ENCODE measurements at regions not wholly inside any gene's neighbourhood (a gene's known extent, or its start where the extent isn't known, plus 50 kb on each side); places are given as distances from the start of the nearest gene placed in this dataset.

DNA sequence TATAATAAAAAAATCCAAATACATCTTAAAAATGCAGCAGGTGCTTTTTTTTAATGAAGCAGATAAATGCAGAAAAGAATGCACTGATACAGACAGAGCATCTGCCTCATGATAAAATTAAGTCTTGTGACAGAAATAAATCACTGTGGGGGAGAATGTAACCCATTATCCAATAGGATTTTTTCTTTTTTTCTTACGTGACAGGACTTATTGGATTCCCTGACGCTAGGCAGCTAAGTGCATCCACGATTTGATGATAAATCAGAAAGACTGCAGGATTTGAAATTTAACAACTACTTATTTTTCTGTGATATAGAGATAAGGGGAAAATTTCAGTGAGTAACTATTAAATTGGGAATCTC, 110.6 kb upstream of the PPARGC1A start:
- Histone ChIP-seq H3K36me3 (replicated peaks in 1 of 2) (no peaks in the 10 kb centered on the region), H3K27ac (no peak overlapping the region), H3K9me3 (replicated peaks in 1 of 3) (no peaks in the 10 kb centered on the region), H3K27me3 (no peaks in the 10 kb centered on the region), H3K4me1 (replicated peaks in 1 of 2) (no peaks in the 10 kb centered on the region), H3K4me3 (no peak overlapping the region)
- 46 to 60% (median 50%) methylated on average over 3 of the region's 3 CpGs for WGBS, 4 donors
- no peak for DNase-seq
- no peak for TF ChIP-seq POLR2A (IDR thresholded peaks at IDR 0.05)
- TF ChIP-seq, protein P1, sequence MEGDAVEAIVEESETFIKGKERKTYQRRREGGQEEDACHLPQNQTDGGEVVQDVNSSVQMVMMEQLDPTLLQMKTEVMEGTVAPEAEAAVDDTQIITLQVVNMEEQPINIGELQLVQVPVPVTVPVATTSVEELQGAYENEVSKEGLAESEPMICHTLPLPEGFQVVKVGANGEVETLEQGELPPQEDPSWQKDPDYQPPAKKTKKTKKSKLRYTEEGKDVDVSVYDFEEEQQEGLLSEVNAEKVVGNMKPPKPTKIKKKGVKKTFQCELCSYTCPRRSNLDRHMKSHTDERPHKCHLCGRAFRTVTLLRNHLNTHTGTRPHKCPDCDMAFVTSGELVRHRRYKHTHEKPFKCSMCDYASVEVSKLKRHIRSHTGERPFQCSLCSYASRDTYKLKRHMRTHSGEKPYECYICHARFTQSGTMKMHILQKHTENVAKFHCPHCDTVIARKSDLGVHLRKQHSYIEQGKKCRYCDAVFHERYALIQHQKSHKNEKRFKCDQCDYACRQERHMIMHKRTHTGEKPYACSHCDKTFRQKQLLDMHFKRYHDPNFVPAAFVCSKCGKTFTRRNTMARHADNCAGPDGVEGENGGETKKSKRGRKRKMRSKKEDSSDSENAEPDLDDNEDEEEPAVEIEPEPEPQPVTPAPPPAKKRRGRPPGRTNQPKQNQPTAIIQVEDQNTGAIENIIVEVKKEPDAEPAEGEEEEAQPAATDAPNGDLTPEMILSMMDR (IDR thresholded peaks at IDR 0.05) = no peak
- intact Hi-C loops (cut with DNase I) = no loop called here

DNA sequence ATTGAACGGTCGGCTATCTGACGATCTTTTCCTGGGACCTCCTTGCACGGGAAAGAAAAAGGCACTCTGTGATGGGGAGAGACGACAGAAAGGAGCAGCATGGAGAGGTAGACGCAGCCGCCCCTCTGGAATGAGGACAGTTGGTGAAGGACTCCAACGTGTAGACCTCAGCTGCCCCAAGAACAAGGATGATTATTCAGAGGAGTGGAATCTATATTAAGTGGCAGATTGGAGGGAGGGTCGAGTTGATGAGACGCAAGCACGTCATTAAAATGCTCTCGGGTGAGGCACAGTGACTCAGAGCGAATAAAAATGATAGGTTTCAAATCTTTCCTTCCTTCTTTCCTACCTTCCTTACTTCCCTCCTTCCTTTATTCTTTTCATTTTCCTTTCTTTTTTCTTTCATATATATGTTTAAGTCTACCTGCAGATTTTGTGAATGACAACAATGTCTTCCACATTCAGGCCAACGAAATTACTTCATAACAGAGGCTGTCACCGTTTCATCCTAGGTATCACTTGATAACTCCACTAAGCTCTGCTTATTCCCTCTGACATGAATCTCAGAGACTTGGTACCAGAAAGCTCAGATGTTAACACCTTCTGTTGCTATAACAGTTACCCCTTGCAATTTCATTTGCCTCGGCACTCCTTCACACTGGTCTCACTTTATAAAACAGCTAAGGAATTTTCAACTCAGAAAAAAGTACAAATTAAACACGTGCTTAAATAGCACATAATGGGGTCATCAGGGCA, 110.0 kb upstream of the PPARGC1A start:
- H3K27ac ChIP-seq = no peak overlapping the region
- 72 to 81% (median 78%) methylated on average over 17 of the region's 17 CpGs for WGBS, 4 donors
- TF ChIP-seq, protein P1 (IDR thresholded peaks at IDR 0.05) = no peak
- no peak for TF ChIP-seq POLR2A (IDR thresholded peaks at IDR 0.05)
- intact Hi-C loops (cut with DNase I) = no loop called here
- H3K9me3 ChIP-seq (replicated peaks in 1 of 3) = no peaks in the 10 kb centered on the region
- no peak overlapping the region for H3K4me3 ChIP-seq
- no peaks in the 10 kb centered on the region for H3K27me3 ChIP-seq
- no peaks in the 10 kb centered on the region for H3K4me1 ChIP-seq (replicated peaks in 1 of 2)
- no peak for DNase-seq
- H3K36me3 ChIP-seq (replicated peaks in 1 of 2) = no peaks in the 10 kb centered on the region

DNA sequence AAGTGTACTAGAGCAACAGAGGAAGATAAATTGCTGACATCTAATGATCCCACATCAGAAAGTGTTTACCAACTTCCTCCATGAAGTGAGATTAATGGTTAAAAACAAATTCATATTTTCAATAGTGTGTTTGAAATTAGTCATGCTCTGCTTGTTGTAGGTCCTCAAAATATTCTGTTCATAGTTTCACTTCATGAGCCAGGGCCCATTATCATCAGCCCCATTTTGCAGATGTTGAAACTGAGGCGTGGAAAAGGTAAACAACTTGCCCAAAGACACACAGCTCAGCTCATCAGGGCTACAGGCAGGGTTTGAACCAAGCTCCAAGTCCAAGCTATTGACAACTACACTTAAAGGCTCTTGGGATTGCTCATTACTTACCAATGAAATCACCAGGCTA, 103.5 kb upstream of the PPARGC1A start:
- Histone ChIP-seq H3K27ac (no peak overlapping the region), H3K4me3 (no peak overlapping the region), H3K9me3 (replicated peaks in 1 of 3) (no peaks in the 10 kb centered on the region), H3K36me3 (replicated peaks in 1 of 2) (no peaks in the 10 kb centered on the region), H3K27me3 (no peaks in the 10 kb centered on the region), H3K4me1 (replicated peaks in 1 of 2) (no peaks in the 10 kb centered on the region)
- TF ChIP-seq, protein P1 (IDR thresholded peaks at IDR 0.05) = no peak
- TF ChIP-seq POLR2A (IDR thresholded peaks at IDR 0.05) = no peak
- no peak for DNase-seq
- 75 to 88% (median 84%) methylated on average over 1 of the region's 1 CpG for WGBS, 4 donors
- intact Hi-C loops (cut with DNase I) = no loop called here

DNA sequence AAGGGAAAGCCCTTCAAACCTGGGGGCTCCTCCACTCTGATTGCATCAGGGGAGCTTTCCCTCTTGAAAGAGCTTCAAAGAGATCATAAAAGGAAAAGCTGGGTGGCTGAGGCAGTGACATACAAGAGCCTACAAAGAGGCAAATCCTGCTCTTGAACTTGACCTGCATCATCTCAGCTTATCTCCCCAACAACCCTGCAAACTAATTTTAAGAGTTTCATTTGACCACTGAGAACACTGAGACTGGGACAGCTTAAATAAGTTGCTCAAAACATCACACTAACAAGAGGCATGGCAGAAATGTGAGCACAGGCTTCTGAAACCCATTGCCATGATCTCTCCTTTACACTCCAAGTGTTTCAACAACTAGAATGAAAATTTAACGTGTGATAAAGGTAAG, 101.6 kb upstream of the PPARGC1A start:
- H3K27ac ChIP-seq = no peak overlapping the region
- no peaks in the 10 kb centered on the region for H3K36me3 ChIP-seq (replicated peaks in 1 of 2)
- no peak for TF ChIP-seq POLR2A (IDR thresholded peaks at IDR 0.05)
- TF ChIP-seq, protein P1 (IDR thresholded peaks at IDR 0.05) = no peak
- no peak for DNase-seq
- intact Hi-C loops (cut with DNase I) = no loop called here
- H3K4me1 ChIP-seq (replicated peaks in 1 of 2) = no peaks in the 10 kb centered on the region
- no peak overlapping the region for H3K4me3 ChIP-seq
- no peaks in the 10 kb centered on the region for H3K27me3 ChIP-seq
- 50 to 63% (median 57%) methylated on average over 1 of the region's 1 CpG for WGBS, 4 donors
- H3K9me3 ChIP-seq (replicated peaks in 1 of 3) = no peaks in the 10 kb centered on the region
